Panc1 (cell line): ENCODE measurements at regions not wholly inside any gene's neighbourhood (a gene's known extent, or its start where the extent isn't known, plus 50 kb on each side); places are given as distances from the start of the nearest gene placed in this dataset.

Experiments
- ATAC-seq: fragments of 200-7000 bp; cut with Tn5 transposase; 2 replicates; pipeline ENCODE4 v1.9.1; 2020; ENCODE audit warnings: mild to moderate bottlenecking, moderate library complexity
- BruUV-seq: library from RNA; stranded (reverse); fragments of 400-500 nt; replicated peaks from 2 replicates; lab custom pipeline; 2021; lab: Mats Ljungman, UMichigan
- CTCF ChIA-PET: fragments of 300-600 bp; sonication (Branson Sonifier 250); formaldehyde crosslinking; loops from one replicate; lab custom pipeline; 2022; ENCODE audit warnings: antibody characterized with exemption; lab: Charles Lee
- POLR2A ChIA-PET: fragments of 300-600 bp; sonication (Branson Sonifier 250); formaldehyde crosslinking; loops from one replicate; lab custom pipeline; 2022; ENCODE audit warnings: antibody characterized with exemption; lab: Charles Lee
- DNase-seq: peaks from one replicate; pipeline ENCODE4 v3.0.0-alpha.2; 2010; ENCODE audit warnings: low read depth, low spot score
- H3K27ac ChIP-seq: 2 replicates; pipeline ENCODE4 v1.5.1; 2011; ENCODE audit warnings: mild to moderate bottlenecking, low read length, inconsistent platforms
- H3K27me3 ChIP-seq: fragments of 200-500 bp; sonication (Bioruptor generic); 2 replicates; pipeline ENCODE4 v1.6.0; 2014; ENCODE audit warnings: low read length, inconsistent platforms; ENCODE audit not compliant: control insufficient read depth, insufficient read depth
- H3K36me3 ChIP-seq: fragments of 200-500 bp; sonication (Bioruptor generic); 2 replicates; pipeline ENCODE4 v1.5.1; 2014; ENCODE audit warnings: inconsistent platforms, mild to moderate bottlenecking, low read length, moderate library complexity; ENCODE audit not compliant: control insufficient read depth, insufficient read depth
- H3K4me1 ChIP-seq: 2 replicates; pipeline ENCODE4 v1.5.1; 2011; ENCODE audit warnings: inconsistent platforms, mild to moderate bottlenecking, low read length, moderate library complexity; ENCODE audit not compliant: control insufficient read depth, insufficient read depth
- H3K4me3 ChIP-seq, 2 experiments: 2 replicates each; pipeline ENCODE4 v1.5.1; 2011 to 2012; ENCODE audit warnings: low read depth in 2 of 2, low read length in 2 of 2, mild to moderate bottlenecking in 2 of 2, inconsistent platforms in 1 of 2, moderate library complexity in 1 of 2
- H3K9me3 ChIP-seq: fragments of 200-500 bp; sonication (Bioruptor generic); 2 replicates; pipeline ENCODE4 v1.5.1; 2014; ENCODE audit warnings: low read depth, mild to moderate bottlenecking, inconsistent platforms, low read length, moderate library complexity; ENCODE audit not compliant: control insufficient read depth, insufficient read depth
- CTCF ChIP-seq: fragments of 450-650 bp; IDR thresholded peaks from 2 replicates; pipeline ENCODE4 v1.5.1; 2017; ENCODE audit warnings: mild to moderate bottlenecking
- POLR2AphosphoS5 ChIP-seq: IDR thresholded peaks from 2 replicates; pipeline ENCODE4 v1.6.1; 2012; ENCODE audit warnings: mild to moderate bottlenecking, low read depth, low read length, moderate library complexity
- REST ChIP-seq, 2 experiments: IDR thresholded peaks; 2 replicates each; pipeline ENCODE4 v1.6.1; 2011 to 2012; ENCODE audit warnings: low read depth in 2 of 2, control low read depth in 1 of 2, low read length in 1 of 2, mild to moderate bottlenecking in 1 of 2, moderate library complexity in 1 of 2; ENCODE audit not compliant: insufficient read depth in 1 of 2
- SIN3A ChIP-seq: IDR thresholded peaks from 2 replicates; pipeline ENCODE4 v1.6.1; 2012; ENCODE audit warnings: low read depth, mild to moderate bottlenecking, low read length, moderate library complexity, borderline replicate concordance; ENCODE audit not compliant: insufficient read depth
- TCF7L2 ChIP-seq: IDR thresholded peaks from 2 replicates; pipeline ENCODE4 v1.6.1; 2011; ENCODE audit warnings: mild to moderate bottlenecking, low read depth, low read length, inconsistent platforms
- in situ Hi-C: cut with HindIII; loops from 2 replicates; pipeline ENCODE4 v1.10.0; 2016; ENCODE audit warnings: low sequenced_read_pairs, low pct_unique_long_range_greater_than_20kb
- intact Hi-C: fragments of 100-400 bp; cut with micrococcal nuclease; formaldehyde crosslinking; loops from one replicate; pipeline ENCODE4 v1.10.0; 2022; ENCODE audit not compliant: unreplicated experiment

- TF ChIP-seq CTCF (no peak), SIN3A (no peak), REST (IDR thresholded peaks at IDR 0.05; ENCODE audit: insufficient read depth in 1 of 2, low read depth in 2 of 2, low read length in 1 of 2) (no peak), TCF7L2 (no peak), POLR2AphosphoS5 (no peak)
- ChIA-PET CTCF (no interaction called here), POLR2A (no interaction called here)
- ATAC-seq (no peak), DNase-seq (no peak)
- in situ Hi-C loops (no loop called here), intact Hi-C loops (no loop called here)
- H3K9me3 ChIP-seq = no peaks in the 10 kb centered on the region
- no peaks in the 10 kb centered on the region for H3K4me1 ChIP-seq
- H3K27me3 ChIP-seq = no peaks in the 10 kb centered on the region
- H3K36me3 ChIP-seq = no peaks in the 10 kb centered on the region
- no peak overlapping the region for H3K4me3 ChIP-seq
- BruUV-seq = no TSS peak
- no peak overlapping the region for H3K27ac ChIP-seq
Measured at GRCh38 chr11:33606762-33607161, 93.9 kb downstream of the C11orf91 start.

- in situ Hi-C loops = no loop called here
Measured at GRCh38 chr11:33605703-33606102, 94.9 kb downstream of the C11orf91 start.

More at GRCh38 chr11:33605703-33606102, 94.9 kb downstream of the C11orf91 start:
- intact Hi-C loops = no loop called here
- TF ChIP-seq SIN3A (no peak), REST (IDR thresholded peaks at IDR 0.05; ENCODE audit: insufficient read depth in 1 of 2, low read depth in 2 of 2, low read length in 1 of 2) (no peak), POLR2AphosphoS5 (no peak)
- no peak for ATAC-seq
- CTCF ChIA-PET = no interaction called here
- H3K27me3 ChIP-seq = no peaks in the 10 kb centered on the region
- H3K36me3 ChIP-seq = no peaks in the 10 kb centered on the region
- no peak overlapping the region for H3K4me3 ChIP-seq
- H3K4me1 ChIP-seq = no peaks in the 10 kb centered on the region
- H3K27ac ChIP-seq = no peak overlapping the region
- POLR2A ChIA-PET = no interaction called here
- no peak for DNase-seq
- H3K9me3 ChIP-seq = no peaks in the 10 kb centered on the region
- no TSS peak for BruUV-seq
